ENCODE measurements at regions not wholly inside any gene's neighbourhood (a gene's known extent, or its start where the extent isn't known, plus 50 kb on each side); places are given as distances from the start of the nearest gene placed in this dataset.

DNA sequence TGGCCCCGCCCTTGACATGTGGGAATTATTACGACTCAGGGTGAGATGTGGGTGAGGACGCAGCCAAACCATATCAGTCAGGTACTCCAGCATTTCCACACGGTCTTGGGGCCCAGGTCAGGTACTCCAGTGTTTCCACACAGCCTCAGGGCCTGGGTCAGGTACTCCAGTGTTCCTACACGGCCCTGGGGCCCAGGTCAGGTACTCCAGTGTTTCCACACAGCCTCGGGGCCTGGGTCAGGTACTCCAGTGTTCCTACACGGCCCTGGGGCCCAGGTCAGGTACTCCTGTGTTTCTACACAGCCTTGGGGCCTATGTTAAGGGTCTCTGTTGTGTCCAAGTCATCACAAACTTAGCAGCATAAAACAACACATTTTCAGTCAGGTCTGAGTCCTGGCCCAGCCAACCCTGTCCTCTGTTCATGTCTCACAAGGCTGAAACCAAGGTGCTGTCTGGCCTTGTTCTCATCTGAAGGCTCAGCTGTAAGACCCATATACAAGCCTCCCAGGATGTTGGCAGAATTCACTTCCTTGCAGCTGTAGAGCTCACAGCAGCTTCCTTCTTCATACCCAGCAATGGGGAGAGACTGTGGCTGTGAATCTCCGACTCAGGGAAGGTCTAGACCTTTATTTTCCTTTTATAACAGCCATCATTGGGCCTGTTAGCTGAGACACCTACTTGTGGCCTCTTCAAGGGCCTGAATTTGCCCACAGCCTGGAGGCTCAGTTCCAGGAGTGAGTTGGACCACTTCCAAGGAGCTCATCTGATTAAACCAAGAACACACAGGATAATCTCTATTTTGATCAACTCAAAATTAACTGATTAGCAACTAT lies 107.6 kb upstream of the SFSWAP start:
- H3K27me3 ChIP-seq = peaks cover 3% of the 10 kb centered on the region
- no peaks in the 10 kb centered on the region for H3K9me3 ChIP-seq
- no peak overlapping the region for H3K27ac ChIP-seq
- TF ChIP-seq POLR2A (IDR thresholded peaks at IDR 0.05) (no peak), EP300 (IDR thresholded peaks at IDR 0.05) (no peak), POLR2AphosphoS5 (IDR thresholded peaks at IDR 0.05) (no peak)
- TF ChIP-seq, protein P1, sequence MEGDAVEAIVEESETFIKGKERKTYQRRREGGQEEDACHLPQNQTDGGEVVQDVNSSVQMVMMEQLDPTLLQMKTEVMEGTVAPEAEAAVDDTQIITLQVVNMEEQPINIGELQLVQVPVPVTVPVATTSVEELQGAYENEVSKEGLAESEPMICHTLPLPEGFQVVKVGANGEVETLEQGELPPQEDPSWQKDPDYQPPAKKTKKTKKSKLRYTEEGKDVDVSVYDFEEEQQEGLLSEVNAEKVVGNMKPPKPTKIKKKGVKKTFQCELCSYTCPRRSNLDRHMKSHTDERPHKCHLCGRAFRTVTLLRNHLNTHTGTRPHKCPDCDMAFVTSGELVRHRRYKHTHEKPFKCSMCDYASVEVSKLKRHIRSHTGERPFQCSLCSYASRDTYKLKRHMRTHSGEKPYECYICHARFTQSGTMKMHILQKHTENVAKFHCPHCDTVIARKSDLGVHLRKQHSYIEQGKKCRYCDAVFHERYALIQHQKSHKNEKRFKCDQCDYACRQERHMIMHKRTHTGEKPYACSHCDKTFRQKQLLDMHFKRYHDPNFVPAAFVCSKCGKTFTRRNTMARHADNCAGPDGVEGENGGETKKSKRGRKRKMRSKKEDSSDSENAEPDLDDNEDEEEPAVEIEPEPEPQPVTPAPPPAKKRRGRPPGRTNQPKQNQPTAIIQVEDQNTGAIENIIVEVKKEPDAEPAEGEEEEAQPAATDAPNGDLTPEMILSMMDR (IDR thresholded peaks at IDR 0.05) = no peak
- WGBS = 86% methylated on average over 6 of the region's 8 CpGs
- peaks cover 13% of the 10 kb centered on the region for H3K4me1 ChIP-seq
- DNase-seq (ENCODE audit: low spot score in 2 of 2) = no peak
- no peaks in the 10 kb centered on the region for H3K36me3 ChIP-seq
- no peak overlapping the region for H3K4me3 ChIP-seq

DNA sequence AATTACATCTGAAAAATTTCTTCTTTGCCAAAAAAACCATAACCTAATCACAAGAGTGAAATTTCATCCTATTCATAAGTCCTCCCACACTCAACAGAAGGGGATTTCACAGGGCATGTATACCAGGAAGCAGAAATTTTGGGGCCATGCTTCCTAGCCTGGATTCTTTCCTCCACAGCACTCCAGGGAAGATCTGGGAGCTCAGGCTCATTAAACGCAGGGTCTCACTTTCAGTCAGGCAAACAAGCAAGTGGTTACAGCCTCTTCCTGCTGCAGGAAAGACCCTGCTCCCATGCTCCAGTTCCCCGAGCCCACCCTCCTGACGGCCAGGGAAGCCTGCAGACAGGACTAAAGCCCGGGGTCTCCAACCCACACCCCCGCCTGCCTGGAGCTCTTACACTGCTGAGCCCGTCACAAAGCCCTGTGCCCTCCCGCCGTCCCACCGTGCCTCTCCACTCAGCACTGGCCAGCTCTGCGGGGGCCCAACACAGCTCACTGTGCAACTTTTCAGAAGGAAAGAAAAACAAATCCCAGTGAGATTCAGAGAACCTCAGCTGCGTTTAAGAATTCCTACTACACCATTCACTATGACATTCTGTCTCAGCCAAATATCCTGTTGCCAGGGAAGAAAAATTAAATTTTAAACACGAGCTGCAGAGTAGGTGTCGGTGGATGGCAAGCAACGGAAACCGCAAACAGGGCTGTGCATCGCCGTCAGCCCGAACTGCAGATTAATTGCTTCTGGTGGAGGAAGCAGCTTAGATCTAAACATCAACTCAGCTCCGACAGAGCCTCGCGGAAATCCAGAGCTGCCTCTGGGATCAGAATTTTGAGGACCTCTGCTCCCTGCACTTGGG lies 106.7 kb upstream of the SFSWAP start:
- TF ChIP-seq EP300 (IDR thresholded peaks at IDR 0.05) (no peak), POLR2A (IDR thresholded peaks at IDR 0.05) (no peak), POLR2AphosphoS5 (IDR thresholded peaks at IDR 0.05) (no peak)
- TF ChIP-seq, protein P1 (IDR thresholded peaks at IDR 0.05) = no peak
- Histone ChIP-seq H3K4me1 (peaks cover 20% of the 10 kb centered on the region), H3K36me3 (no peaks in the 10 kb centered on the region), H3K27me3 (peaks cover 3% of the 10 kb centered on the region), H3K9me3 (no peaks in the 10 kb centered on the region), H3K27ac (no peak overlapping the region), H3K4me3 (no peak overlapping the region)
- DNase-seq (ENCODE audit: low spot score in 2 of 2) = no peak
- WGBS = 63% methylated on average over 20 of the region's 21 CpGs

DNA sequence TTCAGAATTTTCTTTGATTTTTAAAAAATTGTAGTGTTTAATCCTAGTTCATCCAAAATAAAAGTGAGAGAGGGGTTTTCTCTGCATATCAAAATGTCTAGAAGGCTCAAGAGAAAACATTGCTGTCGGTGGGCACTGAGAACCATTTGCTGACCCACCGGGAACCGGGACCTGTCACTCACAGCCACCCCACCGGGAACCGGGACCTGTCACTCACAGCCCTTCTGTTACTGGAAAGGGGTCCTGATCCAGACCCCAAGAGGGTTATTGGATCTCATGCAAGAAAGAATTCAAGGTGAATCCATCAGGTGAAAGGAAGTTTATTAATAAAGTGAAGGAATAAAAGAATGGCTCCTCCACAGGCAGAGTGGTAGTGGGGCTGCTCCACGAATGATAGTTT lies 106.0 kb upstream of the SFSWAP start:
- 88% methylated on average over 6 of the region's 6 CpGs for WGBS
- no peak for TF ChIP-seq POLR2AphosphoS5 (IDR thresholded peaks at IDR 0.05)
- TF ChIP-seq, protein P1 (IDR thresholded peaks at IDR 0.05) = no peak
- no peak for TF ChIP-seq POLR2A (IDR thresholded peaks at IDR 0.05)
- TF ChIP-seq EP300 (IDR thresholded peaks at IDR 0.05) = no peak
- peaks cover 3% of the 10 kb centered on the region for H3K27me3 ChIP-seq

DNA sequence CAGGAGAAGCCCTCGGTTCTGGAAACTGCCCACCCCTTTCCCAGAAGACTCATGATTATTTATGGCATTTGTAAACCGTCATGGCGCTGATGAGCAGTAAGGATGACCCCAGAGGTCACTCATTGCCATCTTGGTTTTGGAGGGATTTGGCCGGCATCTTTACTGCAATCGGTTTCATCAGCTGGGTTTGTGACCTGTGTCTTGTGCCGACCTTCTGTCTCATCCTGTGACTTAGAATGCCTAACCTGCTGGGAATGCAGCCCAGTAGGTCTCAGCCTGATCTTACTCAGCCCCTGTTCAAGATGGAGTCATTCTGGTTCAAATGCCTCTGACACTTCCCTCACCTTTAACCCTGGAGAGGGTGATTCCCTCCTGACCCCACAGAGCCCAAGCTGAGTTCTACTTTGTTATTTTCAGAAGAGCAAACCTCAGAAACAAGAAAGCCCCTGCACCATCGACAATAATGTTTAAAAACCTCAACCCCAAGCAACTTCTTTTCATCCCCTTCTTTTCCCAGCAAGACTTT lies 105.5 kb upstream of the SFSWAP start:
- H3K27me3 ChIP-seq = peaks cover 3% of the 10 kb centered on the region
- 78% methylated on average over 7 of the region's 7 CpGs for WGBS

More for the DNA sequence above, 106.0 kb upstream of the SFSWAP start:
- DNase-seq (ENCODE audit: low spot score in 2 of 2) = no peak
- Histone ChIP-seq H3K4me3 (no peak overlapping the region), H3K27ac (no peak overlapping the region), H3K36me3 (no peaks in the 10 kb centered on the region), H3K4me1 (peaks cover 27% of the 10 kb centered on the region), H3K9me3 (no peaks in the 10 kb centered on the region)

More for the DNA sequence above, 105.5 kb upstream of the SFSWAP start:
- Histone ChIP-seq H3K4me1 (peaks cover 28% of the 10 kb centered on the region), H3K4me3 (no peak overlapping the region), H3K36me3 (no peaks in the 10 kb centered on the region), H3K27ac (no peak overlapping the region), H3K9me3 (no peaks in the 10 kb centered on the region)
- TF ChIP-seq POLR2A (IDR thresholded peaks at IDR 0.05) (no peak), EP300 (IDR thresholded peaks at IDR 0.05) (no peak), POLR2AphosphoS5 (IDR thresholded peaks at IDR 0.05) (no peak)
- TF ChIP-seq, protein P1 (IDR thresholded peaks at IDR 0.05) = no peak
- no peak for DNase-seq (ENCODE audit: low spot score in 2 of 2)

Data from suprapubic skin (tissue), 4 donors.